ENCODE measurements at regions not wholly inside any gene's neighbourhood (a gene's known extent, or its start where the extent isn't known, plus 50 kb on each side); places are given as distances from the start of the nearest gene placed in this dataset.
"Not testable (repeated sequence)": the region's sequence is repeated elsewhere in the genome, so short reads cannot be mapped to it uniquely, and the experiment has no call there.

DNA sequence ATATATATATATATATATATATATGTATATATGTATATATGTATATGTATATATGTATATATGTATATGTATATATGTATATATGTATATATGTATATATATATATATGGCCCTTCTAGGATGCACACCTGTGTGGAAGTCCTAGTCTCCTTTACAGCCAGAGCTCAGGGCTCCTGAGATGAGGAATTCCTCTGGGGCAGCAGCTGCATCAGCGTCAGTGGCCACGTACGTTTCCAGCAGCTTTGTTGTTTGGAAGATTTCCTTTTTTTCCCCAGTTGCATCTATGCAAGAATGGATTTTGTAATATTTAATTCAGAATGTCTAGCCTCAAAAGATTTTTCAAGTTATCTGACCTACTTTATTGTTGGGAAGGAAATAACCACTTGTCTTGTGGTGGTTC is 68.6 kb downstream of the TNFAIP2 start:
- DNase-seq (ENCODE audit: low spot score in 2 of 2, unreplicated experiment in 2 of 2): no peak
- Mint-ChIP-seq H3K36me3 (no peaks in the 10 kb centered on the region), H3K9me3 (peaks cover 16% of the 10 kb centered on the region), H3K4me1 (peaks cover 16% of the 10 kb centered on the region), H3K27ac (no peak overlapping the region), H3K27me3 (ENCODE audit: low read depth) (peaks cover 10% of the 10 kb centered on the region), H3K4me3 (no peak overlapping the region)
- TF ChIP-seq CTCF (IDR thresholded peaks at IDR 0.05; ENCODE audit: unreplicated experiment): no peak

DNA sequence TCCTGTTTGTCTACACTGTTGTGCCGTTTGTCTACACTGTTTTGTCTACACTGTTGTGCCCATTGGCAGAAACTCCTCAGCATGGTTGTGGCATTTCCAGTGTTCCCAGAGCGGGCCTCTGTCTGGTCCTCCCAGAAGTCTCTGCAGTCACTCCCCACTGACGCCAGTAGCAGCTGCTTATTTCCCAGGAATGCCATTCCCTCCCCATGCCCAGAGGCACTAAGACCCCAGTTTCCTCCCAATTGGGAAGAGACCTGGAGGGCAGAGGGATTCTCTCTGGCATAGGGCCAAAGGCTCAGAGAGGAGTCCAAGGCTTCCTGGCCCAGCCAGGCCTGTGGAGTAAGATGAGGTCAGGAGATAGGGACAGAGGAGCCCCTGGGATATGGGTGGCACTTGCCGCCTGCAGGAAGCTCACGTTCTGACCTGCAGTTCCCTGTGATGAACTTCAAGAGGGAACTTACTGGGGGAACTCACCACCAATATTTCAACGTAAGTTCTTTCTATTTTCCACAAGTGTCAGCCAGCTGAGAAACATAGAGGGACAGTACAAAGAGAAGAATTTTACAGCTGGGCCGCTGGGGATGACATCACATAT is 69.1 kb downstream of the TNFAIP2 start:
- Mint-ChIP-seq H3K4me3 (no peak overlapping the region), H3K4me1 (peaks cover 11% of the 10 kb centered on the region), H3K9me3 (peaks cover 16% of the 10 kb centered on the region), H3K36me3 (no peaks in the 10 kb centered on the region), H3K27me3 (ENCODE audit: low read depth) (peaks cover 9% of the 10 kb centered on the region), H3K27ac (no peak overlapping the region)
- DNase-seq (ENCODE audit: low spot score in 2 of 2, unreplicated experiment in 2 of 2): no peak
- no peak for TF ChIP-seq CTCF (IDR thresholded peaks at IDR 0.05; ENCODE audit: unreplicated experiment)

GRCh38 chr14:103192861-103193260 is 69.6 kb downstream of the TNFAIP2 start:
- not testable (repeated sequence) for H3K36me3 Mint-ChIP-seq; H3K4me1 Mint-ChIP-seq; H3K27me3 Mint-ChIP-seq (ENCODE audit: low read depth); H3K4me3 Mint-ChIP-seq; H3K27ac Mint-ChIP-seq; DNase-seq (ENCODE audit: low spot score in 2 of 2, unreplicated experiment in 2 of 2)
- H3K9me3 Mint-ChIP-seq: peaks cover 16% of the 10 kb centered on the region

- not testable (repeated sequence) for H3K4me3 Mint-ChIP-seq, H3K4me1 Mint-ChIP-seq
Observed at GRCh38 chr14:103193491-103193890, 70.2 kb downstream of the TNFAIP2 start.

GRCh38 chr14:103194256-103195045 is 71.2 kb downstream of the TNFAIP2 start:
- Mint-ChIP-seq H3K4me3 (no peak overlapping the region), H3K27me3 (ENCODE audit: low read depth) (peaks cover 4% of the 10 kb centered on the region), H3K9me3 (peaks cover 16% of the 10 kb centered on the region), H3K4me1 (peaks cover 13% of the 10 kb centered on the region), H3K36me3 (no peaks in the 10 kb centered on the region), H3K27ac (no peak overlapping the region)
- no peak for TF ChIP-seq CTCF (IDR thresholded peaks at IDR 0.05; ENCODE audit: unreplicated experiment)
- no peak for DNase-seq (ENCODE audit: low spot score in 2 of 2, unreplicated experiment in 2 of 2)

More at GRCh38 chr14:103193491-103193890, 70.2 kb downstream of the TNFAIP2 start:
- H3K27me3 Mint-ChIP-seq (ENCODE audit: low read depth); H3K36me3 Mint-ChIP-seq; H3K27ac Mint-ChIP-seq; DNase-seq (ENCODE audit: low spot score in 2 of 2, unreplicated experiment in 2 of 2): not testable (repeated sequence)
- H3K9me3 Mint-ChIP-seq: peaks cover 16% of the 10 kb centered on the region

DNA sequence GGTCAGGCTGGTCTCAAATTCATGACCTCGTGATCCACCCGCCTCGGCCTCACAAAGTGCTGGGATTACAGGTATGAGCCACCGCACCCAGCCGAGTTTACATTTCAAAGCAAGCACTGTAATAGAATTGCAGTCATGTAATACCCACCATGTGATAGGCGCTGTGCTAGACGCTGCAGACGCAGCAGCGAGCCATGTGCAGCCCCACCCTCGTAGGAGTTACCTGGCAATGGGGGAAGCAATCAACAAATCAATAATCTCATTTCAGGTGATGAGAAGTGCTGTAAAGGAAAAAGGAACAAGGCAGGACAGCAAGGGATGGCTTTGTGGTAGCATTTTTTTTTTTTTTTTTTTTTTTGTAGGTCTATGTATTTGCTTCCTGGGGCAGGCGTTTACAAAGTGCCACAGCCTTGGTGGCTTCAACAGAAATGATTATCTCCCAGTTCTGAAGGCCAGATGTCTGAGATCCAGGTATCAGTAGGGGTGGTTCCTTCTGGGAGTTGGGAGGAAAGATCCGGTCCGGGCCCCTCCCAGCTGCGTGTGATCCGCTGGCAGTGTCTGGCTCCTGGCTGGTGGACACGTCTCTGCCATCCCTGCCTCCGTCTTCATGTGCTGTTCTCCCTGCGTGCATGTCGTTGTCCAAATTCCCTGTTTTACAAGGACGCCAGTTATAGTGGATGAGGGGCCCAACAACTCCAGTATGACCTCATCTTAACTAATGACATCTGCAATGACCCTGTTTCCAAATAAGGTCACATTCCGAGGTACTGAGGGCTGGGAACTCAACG is 72.8 kb downstream of the TNFAIP2 start:
- Mint-ChIP-seq H3K36me3 (no peaks in the 10 kb centered on the region), H3K27ac (no peak overlapping the region), H3K4me1 (peaks cover 10% of the 10 kb centered on the region), H3K4me3 (no peak overlapping the region), H3K27me3 (ENCODE audit: low read depth) (no peaks in the 10 kb centered on the region), H3K9me3 (peaks cover 18% of the 10 kb centered on the region)
- no peak for TF ChIP-seq CTCF (IDR thresholded peaks at IDR 0.05; ENCODE audit: unreplicated experiment)
- no peak for DNase-seq (ENCODE audit: low spot score in 2 of 2, unreplicated experiment in 2 of 2)

Measured in mesothelial cell of epicardium (in vitro differentiated cells).